ENCODE measurements at regions not wholly inside any gene's neighbourhood (a gene's known extent, or its start where the extent isn't known, plus 50 kb on each side); places are given as distances from the start of the nearest gene placed in this dataset.

DNA sequence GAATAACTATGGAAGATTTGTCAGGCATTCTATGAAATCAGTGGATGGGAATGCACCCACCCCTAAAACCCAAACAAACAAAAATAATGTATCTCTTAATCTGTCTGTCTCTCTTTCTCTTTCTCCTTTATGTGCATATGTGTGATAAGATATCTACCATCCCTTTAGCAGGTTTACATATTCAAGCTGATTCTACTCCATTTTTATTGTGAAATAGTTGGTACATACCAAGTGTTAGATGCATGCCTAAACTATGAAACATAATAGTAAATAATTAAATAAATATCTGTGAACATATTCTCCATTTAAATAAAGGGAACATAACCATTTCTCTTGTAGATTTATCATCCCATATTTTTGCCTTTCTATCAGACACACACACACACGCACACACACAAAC lies 121.8 kb upstream of the PCDH9 start:
- TF ChIP-seq EZH2phosphoT487 (IDR thresholded peaks at IDR 0.05; ENCODE audit: insufficient read depth, low read depth) (no peak), EZH2 (IDR thresholded peaks at IDR 0.05; ENCODE audit: insufficient read depth, poor library complexity, severe bottlenecking) (no peak)

All from GM23248 (cell line).